Breast epithelium (tissue), 3 donors: ENCODE measurements at regions not wholly inside any gene's neighbourhood (a gene's known extent, or its start where the extent isn't known, plus 50 kb on each side); places are given as distances from the start of the nearest gene placed in this dataset.

Experiments used
- POLR2A ChIP-seq: fragments of 450-650 bp; IDR thresholded peaks from one replicate; pipeline ENCODE4 v1.6.1; 2016; ENCODE audit warnings: antibody characterized with exemption, mild to moderate bottlenecking, moderate library complexity
- TF ChIP-seq, protein P1 (sequence below), 3 donors: fragments of 450-650 bp; IDR thresholded peaks; one replicate each; pipeline ENCODE4 v1.5.1; 2016 to 2017; ENCODE audit warnings: antibody characterized with exemption in 3 of 3, mild to moderate bottlenecking in 3 of 3, moderate library complexity in 3 of 3

DNA sequence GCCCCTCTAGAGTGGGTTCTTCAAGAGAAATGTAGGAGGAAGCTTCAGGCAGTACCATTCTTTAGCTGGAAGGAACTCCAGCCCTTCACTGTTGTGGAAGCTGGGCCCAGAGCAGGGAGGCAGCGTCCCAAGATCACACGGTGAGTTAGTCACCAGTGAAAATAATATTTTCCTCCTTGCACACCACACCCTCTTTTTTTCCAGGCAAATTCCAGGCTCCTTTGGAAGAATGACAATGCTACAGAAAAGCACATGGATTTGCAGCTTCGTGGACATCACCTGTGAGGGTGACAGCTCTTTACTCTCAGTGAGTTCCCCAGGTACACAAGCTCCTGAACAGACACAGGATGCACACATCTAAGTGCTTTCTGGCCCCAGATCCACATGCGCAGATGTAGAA is 157.1 kb downstream of the COL6A3 start:
- no peak for TF ChIP-seq POLR2A
- TF ChIP-seq, protein P1, sequence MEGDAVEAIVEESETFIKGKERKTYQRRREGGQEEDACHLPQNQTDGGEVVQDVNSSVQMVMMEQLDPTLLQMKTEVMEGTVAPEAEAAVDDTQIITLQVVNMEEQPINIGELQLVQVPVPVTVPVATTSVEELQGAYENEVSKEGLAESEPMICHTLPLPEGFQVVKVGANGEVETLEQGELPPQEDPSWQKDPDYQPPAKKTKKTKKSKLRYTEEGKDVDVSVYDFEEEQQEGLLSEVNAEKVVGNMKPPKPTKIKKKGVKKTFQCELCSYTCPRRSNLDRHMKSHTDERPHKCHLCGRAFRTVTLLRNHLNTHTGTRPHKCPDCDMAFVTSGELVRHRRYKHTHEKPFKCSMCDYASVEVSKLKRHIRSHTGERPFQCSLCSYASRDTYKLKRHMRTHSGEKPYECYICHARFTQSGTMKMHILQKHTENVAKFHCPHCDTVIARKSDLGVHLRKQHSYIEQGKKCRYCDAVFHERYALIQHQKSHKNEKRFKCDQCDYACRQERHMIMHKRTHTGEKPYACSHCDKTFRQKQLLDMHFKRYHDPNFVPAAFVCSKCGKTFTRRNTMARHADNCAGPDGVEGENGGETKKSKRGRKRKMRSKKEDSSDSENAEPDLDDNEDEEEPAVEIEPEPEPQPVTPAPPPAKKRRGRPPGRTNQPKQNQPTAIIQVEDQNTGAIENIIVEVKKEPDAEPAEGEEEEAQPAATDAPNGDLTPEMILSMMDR (IDR thresholded peaks at IDR 0.05): no peak
